ENCODE measurements at regions not wholly inside any gene's neighbourhood (a gene's known extent, or its start where the extent isn't known, plus 50 kb on each side); places are given as distances from the start of the nearest gene placed in this dataset.
A peak's percentile ranks its signal among the peaks of the same experiment; 100 is the strongest.
"Not testable (repeated sequence)": the region's sequence is repeated elsewhere in the genome, so short reads cannot be mapped to it uniquely, and the experiment has no call there.

- no peaks in the 10 kb centered on the region for H3K27me3 Mint-ChIP-seq
- H3K27ac Mint-ChIP-seq: no peak overlapping the region
- no peaks in the 10 kb centered on the region for H3K4me1 Mint-ChIP-seq
- no peak for DNase-seq
- ATAC-seq: no peak
- peaks cover 0 to 6% of the 10 kb centered on the region in 2 donors for H3K9me3 Mint-ChIP-seq
- no peak overlapping the region for H3K4me3 Mint-ChIP-seq
Observed at GRCh38 chrX:148080593-148080992, 99.5 kb downstream of the FMR1NB start.

GRCh38 chrX:148084611-148085010, 103.5 kb downstream of the FMR1NB start:
- Mint-ChIP-seq H3K4me3 (no peak overlapping the region), H3K9me3 (peaks cover 0 to 6% of the 10 kb centered on the region in 2 donors), H3K27me3 (no peaks in the 10 kb centered on the region), H3K4me1 (no peaks in the 10 kb centered on the region), H3K27ac (no peak overlapping the region)
- no peak for DNase-seq
- no peak for ATAC-seq

- H3K27me3 Mint-ChIP-seq: no peaks in the 10 kb centered on the region
- ATAC-seq (no peak), DNase-seq (no peak)
- no peak overlapping the region for H3K4me3 Mint-ChIP-seq
- no peaks in the 10 kb centered on the region for H3K4me1 Mint-ChIP-seq
- no peaks in the 10 kb centered on the region for H3K9me3 Mint-ChIP-seq
- no peak overlapping the region for H3K27ac Mint-ChIP-seq
Observed at GRCh38 chrX:148120151-148120550, 139.0 kb downstream of the FMR1NB start.

- H3K4me3 Mint-ChIP-seq: no peak overlapping the region
- DNase-seq (no peak), ATAC-seq (no peak)
- no peaks in the 10 kb centered on the region for H3K27me3 Mint-ChIP-seq
- no peak overlapping the region for H3K27ac Mint-ChIP-seq
- no peaks in the 10 kb centered on the region for H3K4me1 Mint-ChIP-seq
- no peaks in the 10 kb centered on the region for H3K9me3 Mint-ChIP-seq
Observed at GRCh38 chrX:148120999-148121623, 140.0 kb downstream of the FMR1NB start.

- not testable (repeated sequence) for ATAC-seq, H3K4me1 Mint-ChIP-seq, H3K4me3 Mint-ChIP-seq, H3K9me3 Mint-ChIP-seq, DNase-seq, H3K27me3 Mint-ChIP-seq
- H3K27ac Mint-ChIP-seq: peak overlapping the region in 1 of 2 donors; percentile 80
Observed at GRCh38 chrX:148128872-148129505, 147.9 kb downstream of the FMR1NB start.

GRCh38 chrX:148133105-148133725, 152.1 kb downstream of the FMR1NB start:
- DNase-seq (no peak), ATAC-seq (no peak)
- no peaks in the 10 kb centered on the region for H3K9me3 Mint-ChIP-seq
- H3K27me3 Mint-ChIP-seq: no peaks in the 10 kb centered on the region
- H3K4me1 Mint-ChIP-seq: no peaks in the 10 kb centered on the region
- no peak overlapping the region for H3K27ac Mint-ChIP-seq
- H3K4me3 Mint-ChIP-seq: no peak overlapping the region

- Mint-ChIP-seq H3K9me3 (no peaks in the 10 kb centered on the region), H3K27ac (no peak overlapping the region), H3K4me1 (no peaks in the 10 kb centered on the region), H3K4me3 (no peak overlapping the region), H3K27me3 (no peaks in the 10 kb centered on the region)
- no peak for ATAC-seq
- no peak for DNase-seq
Observed at GRCh38 chrX:148134578-148134977, 153.4 kb downstream of the FMR1NB start.

- H3K4me3 Mint-ChIP-seq: no peak overlapping the region
- no peak overlapping the region for H3K27ac Mint-ChIP-seq
- DNase-seq: no peak
- no peaks in the 10 kb centered on the region for H3K4me1 Mint-ChIP-seq
- no peak for ATAC-seq
- H3K9me3 Mint-ChIP-seq: no peaks in the 10 kb centered on the region
- no peaks in the 10 kb centered on the region for H3K27me3 Mint-ChIP-seq
Observed at GRCh38 chrX:148135738-148136137, 154.6 kb downstream of the FMR1NB start.

- H3K27me3 Mint-ChIP-seq: no peaks in the 10 kb centered on the region
- DNase-seq (no peak), ATAC-seq (no peak)
- H3K9me3 Mint-ChIP-seq: no peaks in the 10 kb centered on the region
- no peaks in the 10 kb centered on the region for H3K4me1 Mint-ChIP-seq
- no peak overlapping the region for H3K27ac Mint-ChIP-seq
- H3K4me3 Mint-ChIP-seq: no peak overlapping the region
Observed at GRCh38 chrX:148146121-148146520, 165.0 kb downstream of the FMR1NB start.

- H3K4me1 Mint-ChIP-seq: peaks cover 5% of the 10 kb centered on the region
- no peak overlapping the region for H3K4me3 Mint-ChIP-seq
- peaks cover 0 to 4% of the 10 kb centered on the region in 2 donors for H3K9me3 Mint-ChIP-seq
- ATAC-seq (no peak), DNase-seq (no peak)
- no peak overlapping the region for H3K27ac Mint-ChIP-seq
- H3K27me3 Mint-ChIP-seq: no peaks in the 10 kb centered on the region
Observed at GRCh38 chrX:148156986-148157385, 175.8 kb downstream of the FMR1NB start.

- H3K9me3 Mint-ChIP-seq: peaks cover 0 to 3% of the 10 kb centered on the region in 2 donors
- H3K4me3 Mint-ChIP-seq: no peak overlapping the region
- H3K27me3 Mint-ChIP-seq: no peaks in the 10 kb centered on the region
- no peak overlapping the region for H3K27ac Mint-ChIP-seq
- H3K4me1 Mint-ChIP-seq: peaks cover 5% of the 10 kb centered on the region
- ATAC-seq: no peak
- no peak for DNase-seq
Observed at GRCh38 chrX:148159796-148160195, 178.7 kb downstream of the FMR1NB start.

GRCh38 chrX:148161701-148162100, 180.6 kb downstream of the FMR1NB start:
- Mint-ChIP-seq H3K4me3 (no peak overlapping the region), H3K4me1 (peaks cover 3% of the 10 kb centered on the region), H3K27ac (no peak overlapping the region), H3K27me3 (no peaks in the 10 kb centered on the region), H3K9me3 (no peaks in the 10 kb centered on the region)
- ATAC-seq (no peak), DNase-seq (no peak)

- DNase-seq (no peak), ATAC-seq (no peak)
- Mint-ChIP-seq H3K4me3 (no peak overlapping the region), H3K4me1 (no peaks in the 10 kb centered on the region), H3K27ac (no peak overlapping the region), H3K9me3 (no peaks in the 10 kb centered on the region), H3K27me3 (no peaks in the 10 kb centered on the region)
Observed at GRCh38 chrX:148185631-148186030, 204.5 kb downstream of the FMR1NB start.

- Mint-ChIP-seq H3K9me3 (no peaks in the 10 kb centered on the region), H3K4me1 (no peaks in the 10 kb centered on the region), H3K27ac (no peak overlapping the region), H3K27me3 (no peaks in the 10 kb centered on the region), H3K4me3 (no peak overlapping the region)
- ATAC-seq (no peak), DNase-seq (no peak)
Observed at GRCh38 chrX:148192547-148192946, 211.4 kb downstream of the FMR1NB start.

GRCh38 chrX:148193759-148194158, 212.6 kb downstream of the FMR1NB start:
- no peak overlapping the region for H3K4me3 Mint-ChIP-seq
- no peaks in the 10 kb centered on the region for H3K4me1 Mint-ChIP-seq
- ATAC-seq: no peak
- DNase-seq: no peak
- no peaks in the 10 kb centered on the region for H3K27me3 Mint-ChIP-seq
- no peak overlapping the region for H3K27ac Mint-ChIP-seq
- no peaks in the 10 kb centered on the region for H3K9me3 Mint-ChIP-seq

- Mint-ChIP-seq H3K4me3 (no peak overlapping the region), H3K9me3 (peaks cover 0 to 10% of the 10 kb centered on the region in 2 donors), H3K4me1 (no peaks in the 10 kb centered on the region), H3K27ac (peak overlapping the region in 1 of 2 donors; percentile 27), H3K27me3 (no peaks in the 10 kb centered on the region)
- ATAC-seq: no peak
- no peak for DNase-seq
Observed at GRCh38 chrX:148203531-148203930, 222.4 kb downstream of the FMR1NB start.
